Uterus (tissue), 3 donors: ENCODE measurements at regions not wholly inside any gene's neighbourhood (a gene's known extent, or its start where the extent isn't known, plus 50 kb on each side); places are given as distances from the start of the nearest gene placed in this dataset.

Experiments used
- DNase-seq, 2 donors: peaks; one replicate each; pipeline ENCODE4 v3.0.0-alpha.2; 2019 to 2020
- H3K27ac ChIP-seq, 2 donors: fragments of 200-600 bp; sonication (generic); 1 replicate in 1 of 2; 2 replicates in 1 of 2; pipeline ENCODE4 v1.5.1; 2016 to 2018
- H3K27me3 ChIP-seq, 2 donors: fragments of 200-600 bp; sonication (generic); one replicate each; pipeline ENCODE4 v1.5.1; 2018 to 2019; ENCODE audit warnings: control low read depth in 1 of 2
- H3K36me3 ChIP-seq, 2 donors: fragments of 200-600 bp; sonication (generic); one replicate each; pipeline ENCODE4 v1.5.1; 2019; ENCODE audit warnings: control low read depth in 1 of 2
- H3K4me1 ChIP-seq, 2 donors: fragments of 200-600 bp; sonication (generic); one replicate each; pipeline ENCODE4 v1.5.1; 2018 to 2019; ENCODE audit warnings: control low read depth in 1 of 2
- H3K4me3 ChIP-seq, 2 donors: fragments of 200-600 bp; sonication (generic); 1 replicate in 1 of 2; 2 replicates in 1 of 2; pipeline ENCODE4 v1.5.1; 2018 to 2019; ENCODE audit warnings: mild to moderate bottlenecking in 1 of 2
- H3K9me3 ChIP-seq, 2 donors: fragments of 200-600 bp; sonication (generic); one replicate each; pipeline ENCODE4 v1.5.1; 2019; ENCODE audit warnings: control low read depth in 1 of 2
- POLR2A ChIP-seq, 2 donors: fragments of 450-650 bp; IDR thresholded peaks; one replicate each; pipeline ENCODE4 v1.6.1; 2016; ENCODE audit warnings: antibody characterized with exemption in 2 of 2, mild to moderate bottlenecking in 1 of 2, moderate library complexity in 1 of 2
- intact Hi-C: fragments of 100-400 bp; cut with DNase I; formaldehyde crosslinking; loops from one replicate; pipeline ENCODE4 v1.15.1; 2023; ENCODE audit warnings: low total_unique reads
- TF ChIP-seq, protein P1 (sequence below), 4 experiments: fragments of 200-600 bp in 2 of 4; fragments of 450-650 bp in 2 of 4; sonication (generic) in 2 of 4; IDR thresholded peaks; one replicate each; pipeline ENCODE4 v1.5.1; 2016 to 2019; ENCODE audit warnings: antibody characterized with exemption in 4 of 4, mild to moderate bottlenecking in 2 of 4, moderate library complexity in 1 of 4
- donor health status: DM: yes; HTN: yes; CAD: no.

DNA sequence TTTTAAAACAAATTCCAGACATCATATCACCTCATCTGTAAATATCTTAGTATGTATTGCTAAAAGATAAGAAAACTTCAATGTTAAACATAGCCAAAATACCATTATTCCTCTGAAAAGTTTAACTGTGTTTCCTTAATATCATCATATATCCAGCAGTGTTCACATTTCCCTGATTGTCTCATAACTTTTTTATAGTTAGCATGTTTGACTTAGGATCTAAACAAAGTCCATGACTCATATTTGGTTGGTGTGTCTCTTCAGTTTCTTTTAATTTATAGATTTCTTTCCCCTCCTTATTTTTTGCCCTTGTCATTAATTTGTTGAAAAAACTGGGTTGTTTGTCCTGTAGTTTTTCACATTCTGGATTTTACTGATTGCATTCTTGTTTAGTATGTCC is 163.0 kb downstream of the RPS12 start:
- no peak for TF ChIP-seq POLR2A (IDR thresholded peaks at IDR 0.05)
- TF ChIP-seq, protein P1, sequence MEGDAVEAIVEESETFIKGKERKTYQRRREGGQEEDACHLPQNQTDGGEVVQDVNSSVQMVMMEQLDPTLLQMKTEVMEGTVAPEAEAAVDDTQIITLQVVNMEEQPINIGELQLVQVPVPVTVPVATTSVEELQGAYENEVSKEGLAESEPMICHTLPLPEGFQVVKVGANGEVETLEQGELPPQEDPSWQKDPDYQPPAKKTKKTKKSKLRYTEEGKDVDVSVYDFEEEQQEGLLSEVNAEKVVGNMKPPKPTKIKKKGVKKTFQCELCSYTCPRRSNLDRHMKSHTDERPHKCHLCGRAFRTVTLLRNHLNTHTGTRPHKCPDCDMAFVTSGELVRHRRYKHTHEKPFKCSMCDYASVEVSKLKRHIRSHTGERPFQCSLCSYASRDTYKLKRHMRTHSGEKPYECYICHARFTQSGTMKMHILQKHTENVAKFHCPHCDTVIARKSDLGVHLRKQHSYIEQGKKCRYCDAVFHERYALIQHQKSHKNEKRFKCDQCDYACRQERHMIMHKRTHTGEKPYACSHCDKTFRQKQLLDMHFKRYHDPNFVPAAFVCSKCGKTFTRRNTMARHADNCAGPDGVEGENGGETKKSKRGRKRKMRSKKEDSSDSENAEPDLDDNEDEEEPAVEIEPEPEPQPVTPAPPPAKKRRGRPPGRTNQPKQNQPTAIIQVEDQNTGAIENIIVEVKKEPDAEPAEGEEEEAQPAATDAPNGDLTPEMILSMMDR (IDR thresholded peaks at IDR 0.05) = no peak
- H3K27me3 ChIP-seq = no peaks in the 10 kb centered on the region
- DNase-seq = no peak
- intact Hi-C loops = no loop called here
- H3K9me3 ChIP-seq = no peaks in the 10 kb centered on the region
- H3K4me3 ChIP-seq = no peak overlapping the region
- H3K27ac ChIP-seq = no peak overlapping the region
- no peaks in the 10 kb centered on the region for H3K36me3 ChIP-seq
- H3K4me1 ChIP-seq = no peaks in the 10 kb centered on the region

DNA sequence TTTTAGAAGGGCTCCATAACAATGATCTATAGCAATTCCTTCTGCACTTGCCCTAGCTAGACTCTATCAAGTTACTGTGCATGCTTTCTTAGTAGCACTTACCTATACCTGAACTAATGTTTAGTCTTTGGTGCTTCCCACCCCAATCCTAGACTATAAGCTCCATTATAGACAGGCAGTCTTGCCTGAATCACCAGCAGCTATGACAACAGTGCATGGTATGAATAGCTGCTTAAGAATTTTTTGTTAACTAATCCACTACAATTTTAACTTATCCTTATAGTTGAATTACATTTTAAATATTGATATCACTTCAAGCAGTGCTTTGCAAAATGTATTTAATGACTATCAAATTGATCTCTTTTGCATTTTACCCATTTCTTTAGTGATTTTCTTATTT is 164.3 kb downstream of the RPS12 start:
- TF ChIP-seq, protein P1 (IDR thresholded peaks at IDR 0.05) = no peak
- TF ChIP-seq POLR2A (IDR thresholded peaks at IDR 0.05) = no peak
- H3K4me1 ChIP-seq = no peaks in the 10 kb centered on the region
- no peak overlapping the region for H3K4me3 ChIP-seq
- DNase-seq = no peak
- intact Hi-C loops = no loop called here
- no peak overlapping the region for H3K27ac ChIP-seq
- H3K9me3 ChIP-seq = no peaks in the 10 kb centered on the region
- H3K27me3 ChIP-seq = no peaks in the 10 kb centered on the region
- no peaks in the 10 kb centered on the region for H3K36me3 ChIP-seq

DNA sequence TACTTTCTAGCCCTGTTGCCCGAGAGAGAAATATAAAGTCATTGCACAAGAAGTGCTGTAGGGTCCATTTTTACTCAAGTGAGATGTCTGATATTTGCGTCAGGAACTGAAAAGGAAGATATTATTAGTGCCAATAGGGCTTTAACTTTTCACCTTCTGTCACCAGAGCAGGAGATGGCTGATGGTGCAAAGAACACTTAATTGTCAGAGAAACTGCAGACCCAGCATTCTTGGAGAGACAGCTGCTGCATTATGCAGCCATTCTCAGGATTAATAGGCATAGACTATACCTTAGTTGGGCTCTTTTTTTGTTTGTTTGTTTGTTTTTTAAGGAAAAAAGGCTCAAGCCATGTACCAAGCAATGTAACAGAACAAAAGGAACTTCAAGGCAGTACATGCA is 179.4 kb downstream of the RPS12 start:
- no peak for DNase-seq
- H3K27me3 ChIP-seq = no peaks in the 10 kb centered on the region
- H3K4me1 ChIP-seq = no peaks in the 10 kb centered on the region
- H3K27ac ChIP-seq = no peak overlapping the region
- no peaks in the 10 kb centered on the region for H3K9me3 ChIP-seq
- no peak for TF ChIP-seq POLR2A (IDR thresholded peaks at IDR 0.05)
- TF ChIP-seq, protein P1 (IDR thresholded peaks at IDR 0.05) = no peak
- H3K4me3 ChIP-seq = no peak overlapping the region
- H3K36me3 ChIP-seq = no peaks in the 10 kb centered on the region
- intact Hi-C loops = no loop called here

DNA sequence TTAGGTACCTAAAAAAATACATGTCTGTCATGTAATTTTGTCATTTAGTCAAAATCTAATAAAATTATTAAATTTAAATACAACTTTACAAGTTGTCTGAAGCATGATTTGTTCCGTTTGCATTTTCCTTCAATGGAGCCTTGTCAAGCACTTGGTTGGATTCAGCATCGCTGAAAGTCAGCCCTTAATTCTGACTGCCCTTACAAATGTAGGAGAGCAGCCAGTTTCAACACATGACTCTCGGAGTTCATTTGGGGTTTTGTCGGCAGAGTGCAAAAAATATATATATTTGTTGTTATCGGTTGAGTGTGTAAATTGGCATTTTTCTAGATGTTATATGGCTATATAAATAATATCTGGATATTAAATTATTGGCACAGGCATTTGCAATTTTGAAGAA is 180.6 kb downstream of the RPS12 start:
- no peaks in the 10 kb centered on the region for H3K36me3 ChIP-seq
- H3K27ac ChIP-seq = no peak overlapping the region
- intact Hi-C loops = no loop called here
- DNase-seq = no peak
- no peak overlapping the region for H3K4me3 ChIP-seq
- H3K27me3 ChIP-seq = no peaks in the 10 kb centered on the region
- no peaks in the 10 kb centered on the region for H3K4me1 ChIP-seq
- H3K9me3 ChIP-seq = no peaks in the 10 kb centered on the region
- TF ChIP-seq POLR2A (IDR thresholded peaks at IDR 0.05) = no peak
- TF ChIP-seq, protein P1 (IDR thresholded peaks at IDR 0.05) = no peak

DNA sequence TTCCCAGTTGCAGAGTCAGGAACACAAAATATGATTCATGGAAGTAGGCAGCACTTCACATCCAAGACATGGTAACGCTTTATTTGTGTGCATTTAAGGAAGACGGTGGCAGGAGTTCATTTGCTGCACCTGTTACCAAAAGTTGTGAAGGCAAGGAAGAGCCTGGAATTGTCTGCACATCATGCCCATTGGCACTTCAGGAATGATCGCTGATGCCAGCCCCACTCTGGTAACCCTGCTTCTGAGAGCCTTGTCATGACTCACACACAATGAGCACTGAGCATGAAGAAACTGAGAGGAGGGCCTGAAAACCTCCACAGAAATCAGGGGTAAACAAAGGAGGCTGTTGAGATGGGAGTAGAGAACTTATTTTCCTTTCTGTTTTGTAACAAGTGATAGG is 181.1 kb downstream of the RPS12 start:
- DNase-seq = no peak
- H3K27me3 ChIP-seq = no peaks in the 10 kb centered on the region
- intact Hi-C loops = no loop called here
- H3K27ac ChIP-seq = no peak overlapping the region
- no peaks in the 10 kb centered on the region for H3K36me3 ChIP-seq
- H3K4me3 ChIP-seq = no peak overlapping the region
- TF ChIP-seq, protein P1 (IDR thresholded peaks at IDR 0.05) = no peak
- no peak for TF ChIP-seq POLR2A (IDR thresholded peaks at IDR 0.05)
- H3K4me1 ChIP-seq = no peaks in the 10 kb centered on the region
- no peaks in the 10 kb centered on the region for H3K9me3 ChIP-seq
